ENCODE measurements at regions not wholly inside any gene's neighbourhood (a gene's known extent, or its start where the extent isn't known, plus 50 kb on each side); places are given as distances from the start of the nearest gene placed in this dataset.
"Not testable (repeated sequence)": the region's sequence is repeated elsewhere in the genome, so short reads cannot be mapped to it uniquely, and the experiment has no call there.

DNA sequence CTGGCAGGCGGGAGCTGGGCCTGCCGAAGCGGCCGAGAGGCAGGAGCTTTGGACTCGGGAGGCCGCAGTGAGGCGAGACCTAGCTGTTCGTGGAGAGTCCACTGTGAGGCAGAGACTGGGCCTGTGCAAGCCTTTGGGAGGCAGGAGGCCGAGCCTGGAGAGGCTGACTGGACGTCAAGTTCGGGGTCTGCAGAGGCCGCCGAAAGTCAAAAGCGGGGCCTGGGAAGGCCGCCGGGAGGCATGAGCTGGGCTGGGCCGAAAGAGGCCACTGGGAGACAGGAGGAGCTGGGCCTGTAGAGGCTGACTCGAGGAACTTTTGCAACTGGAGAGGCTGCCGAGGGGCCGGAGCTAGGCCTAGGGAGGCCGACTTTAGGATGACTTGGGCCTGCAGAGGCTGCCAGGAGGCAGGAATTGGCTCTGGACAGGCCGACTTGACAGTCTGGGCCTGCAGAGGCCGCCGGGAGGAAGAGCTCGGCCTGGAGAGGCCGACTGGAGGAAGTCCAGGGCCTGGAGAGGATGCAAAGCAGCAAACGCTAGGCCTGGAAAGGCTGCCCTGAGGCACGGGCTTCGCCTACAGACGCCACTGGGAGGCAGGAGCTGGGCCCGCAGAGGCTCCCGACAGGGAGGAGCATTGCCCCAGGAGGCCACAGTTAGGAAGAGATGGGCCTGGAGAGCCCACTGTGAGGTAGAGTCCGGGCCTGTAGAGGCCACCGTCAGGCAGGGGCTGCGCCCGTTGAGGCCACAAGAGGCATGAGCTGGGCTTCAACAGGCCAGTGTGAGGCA is 304.0 kb downstream of the ZNF479 start:
- CTCF ChIA-PET; H3K4me3 Mint-ChIP-seq; ATAC-seq (replicated peaks in 1 of 4); H3K27me3 ChIP-seq (replicated peaks in 1 of 2; ENCODE audit: control insufficient read depth in 2 of 2, extremely low read depth in 1 of 2, insufficient read depth in 2 of 2, low read length in 1 of 2); H3K27me3 Mint-ChIP-seq; POLR2A ChIA-PET; H3K9me3 Mint-ChIP-seq; H3K4me1 Mint-ChIP-seq; H3K9me3 ChIP-seq; H3K36me3 Mint-ChIP-seq; H3K27ac Mint-ChIP-seq; H3K4me3 ChIP-seq (ENCODE audit: control insufficient read depth in 1 of 2, extremely low read depth in 1 of 2, low read length in 1 of 2); DNase-seq; H3K4me1 ChIP-seq (ENCODE audit: control insufficient read depth in 1 of 2, extremely low read depth in 1 of 2, insufficient read depth in 2 of 2, low read length in 2 of 2); H3K36me3 ChIP-seq (ENCODE audit: control insufficient read depth in 2 of 2, extremely low read depth in 1 of 2, insufficient read depth in 1 of 2, low read length in 1 of 2); H3K27ac ChIP-seq (ENCODE audit: low read length): not testable (repeated sequence)
- WGBS (ENCODE audit: insufficient coverage) = 92% methylated on average over 26 of the region's 36 CpGs

DNA sequence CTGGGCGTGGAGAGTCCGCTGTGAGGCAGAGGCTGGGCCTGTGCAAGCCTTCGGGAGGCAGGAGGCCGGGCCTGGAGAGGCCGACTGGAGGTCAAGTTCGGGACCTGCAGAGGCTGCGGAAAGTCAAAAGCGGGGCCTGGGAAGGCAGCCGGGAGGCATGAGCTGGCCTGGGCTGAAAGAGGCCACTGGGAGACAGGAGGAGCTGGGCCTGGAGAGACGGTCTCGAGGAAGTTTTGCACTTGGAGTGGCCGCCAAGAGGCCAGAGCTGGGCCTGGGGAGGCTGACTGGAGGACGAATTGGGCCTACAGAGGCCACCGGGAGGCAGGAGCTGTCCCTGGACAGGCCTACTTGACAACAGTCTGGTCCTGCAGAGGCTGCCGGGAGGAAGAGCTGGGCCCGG is 304.7 kb downstream of the ZNF479 start:
- POLR2A ChIA-PET; H3K27me3 Mint-ChIP-seq; H3K4me1 Mint-ChIP-seq; H3K27ac ChIP-seq (ENCODE audit: low read length); H3K4me3 ChIP-seq (ENCODE audit: control insufficient read depth in 1 of 2, extremely low read depth in 1 of 2, low read length in 1 of 2); H3K9me3 Mint-ChIP-seq; H3K36me3 Mint-ChIP-seq; H3K36me3 ChIP-seq (ENCODE audit: control insufficient read depth in 2 of 2, extremely low read depth in 1 of 2, insufficient read depth in 1 of 2, low read length in 1 of 2); H3K27me3 ChIP-seq (replicated peaks in 1 of 2; ENCODE audit: control insufficient read depth in 2 of 2, extremely low read depth in 1 of 2, insufficient read depth in 2 of 2, low read length in 1 of 2); H3K27ac Mint-ChIP-seq; H3K4me3 Mint-ChIP-seq; ATAC-seq (replicated peaks in 1 of 4); H3K9me3 ChIP-seq; H3K4me1 ChIP-seq (ENCODE audit: control insufficient read depth in 1 of 2, extremely low read depth in 1 of 2, insufficient read depth in 2 of 2, low read length in 2 of 2); CTCF ChIA-PET; DNase-seq: not testable (repeated sequence)
- 73% methylated on average over 7 of the region's 16 CpGs for WGBS (ENCODE audit: insufficient coverage)

GRCh38 chr7:56826556-56826955 is 305.7 kb downstream of the ZNF479 start:
- H3K4me1 ChIP-seq (ENCODE audit: control insufficient read depth in 1 of 2, extremely low read depth in 1 of 2, insufficient read depth in 2 of 2, low read length in 2 of 2); DNase-seq; H3K27ac ChIP-seq (ENCODE audit: low read length); ATAC-seq (replicated peaks in 1 of 4); H3K36me3 ChIP-seq (ENCODE audit: control insufficient read depth in 2 of 2, extremely low read depth in 1 of 2, insufficient read depth in 1 of 2, low read length in 1 of 2); H3K36me3 Mint-ChIP-seq; H3K27ac Mint-ChIP-seq; POLR2A ChIA-PET; CTCF ChIA-PET; H3K9me3 ChIP-seq; H3K9me3 Mint-ChIP-seq; H3K4me1 Mint-ChIP-seq; H3K4me3 Mint-ChIP-seq; H3K27me3 Mint-ChIP-seq; H3K4me3 ChIP-seq (ENCODE audit: control insufficient read depth in 1 of 2, extremely low read depth in 1 of 2, low read length in 1 of 2); H3K27me3 ChIP-seq (replicated peaks in 1 of 2; ENCODE audit: control insufficient read depth in 2 of 2, extremely low read depth in 1 of 2, insufficient read depth in 2 of 2, low read length in 1 of 2): not testable (repeated sequence)
- WGBS (ENCODE audit: insufficient coverage) = 94% methylated on average over 6 of the region's 19 CpGs

DNA sequence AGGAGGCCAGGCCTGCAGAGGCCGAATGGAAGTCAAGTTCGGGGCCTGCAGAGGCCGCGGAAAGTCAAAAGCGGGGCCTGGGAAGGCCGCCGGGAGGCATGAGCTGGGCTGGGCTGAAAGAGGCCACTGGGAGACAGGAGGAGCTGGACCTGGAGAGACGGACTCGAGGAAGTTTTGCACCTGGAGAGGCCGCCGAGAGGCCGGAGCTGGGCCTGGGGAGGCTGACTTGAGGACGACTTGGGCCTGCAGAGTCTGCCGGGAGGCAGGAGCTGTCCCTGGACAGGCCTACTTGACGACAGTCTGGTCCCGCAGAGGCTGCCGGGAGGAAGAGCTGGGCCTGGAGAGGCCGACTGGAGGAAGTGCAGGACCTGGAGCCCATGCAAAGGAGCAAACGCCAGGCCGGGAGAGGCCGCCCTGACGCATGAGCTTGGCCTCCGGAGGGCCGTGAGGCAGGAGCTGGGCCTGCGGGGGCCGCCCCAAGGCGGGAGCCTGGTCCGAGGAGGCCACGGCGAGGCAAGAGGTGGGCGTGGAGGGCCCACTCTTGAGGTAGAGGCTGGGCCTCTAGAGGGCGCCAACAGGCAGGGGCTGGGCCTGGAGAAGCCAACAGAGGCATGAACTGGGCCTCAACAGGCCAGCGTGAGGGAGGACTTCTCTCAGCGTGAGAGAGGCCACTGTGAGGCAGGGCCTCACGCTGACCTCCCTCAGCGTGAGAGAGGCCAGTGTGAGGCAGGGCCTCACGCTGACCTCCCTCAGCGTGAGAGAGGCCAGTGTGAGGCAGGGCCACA is 306.3 kb downstream of the ZNF479 start:
- WGBS (ENCODE audit: insufficient coverage) = 98% methylated on average over 5 of the region's 38 CpGs
- CTCF ChIA-PET; H3K9me3 ChIP-seq; POLR2A ChIA-PET; H3K4me1 Mint-ChIP-seq; ATAC-seq (replicated peaks in 1 of 4); H3K27ac ChIP-seq (ENCODE audit: low read length); H3K4me3 Mint-ChIP-seq; DNase-seq; H3K27ac Mint-ChIP-seq; H3K36me3 ChIP-seq (ENCODE audit: control insufficient read depth in 2 of 2, extremely low read depth in 1 of 2, insufficient read depth in 1 of 2, low read length in 1 of 2); H3K4me1 ChIP-seq (ENCODE audit: control insufficient read depth in 1 of 2, extremely low read depth in 1 of 2, insufficient read depth in 2 of 2, low read length in 2 of 2); H3K9me3 Mint-ChIP-seq; H3K27me3 Mint-ChIP-seq; H3K27me3 ChIP-seq (replicated peaks in 1 of 2; ENCODE audit: control insufficient read depth in 2 of 2, extremely low read depth in 1 of 2, insufficient read depth in 2 of 2, low read length in 1 of 2); H3K36me3 Mint-ChIP-seq; H3K4me3 ChIP-seq (ENCODE audit: control insufficient read depth in 1 of 2, extremely low read depth in 1 of 2, low read length in 1 of 2): not testable (repeated sequence)

DNA sequence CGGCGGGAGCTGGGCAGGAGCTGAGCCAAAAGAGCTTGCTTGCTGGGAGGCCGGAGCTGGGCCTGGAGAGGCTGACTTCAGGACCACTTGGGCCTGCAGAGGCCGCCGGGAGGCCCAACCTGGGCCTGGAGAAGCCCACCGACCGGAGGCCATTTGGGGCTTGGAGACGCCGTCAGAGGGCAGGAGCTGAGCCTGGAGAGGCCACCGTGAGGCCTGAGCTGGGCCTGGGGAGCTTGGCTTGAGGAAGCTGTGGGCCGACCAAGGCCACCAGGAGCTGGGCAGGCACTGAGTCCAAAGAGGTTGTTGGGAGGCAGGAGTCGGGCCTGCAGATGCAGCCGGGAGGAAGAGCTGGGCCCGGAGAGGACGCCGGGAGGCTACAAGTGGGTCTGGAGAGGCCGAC is 307.1 kb downstream of the ZNF479 start:
- CTCF ChIA-PET; H3K27me3 Mint-ChIP-seq; H3K4me3 Mint-ChIP-seq; H3K9me3 ChIP-seq; H3K27ac ChIP-seq (ENCODE audit: low read length); H3K4me1 Mint-ChIP-seq; H3K4me3 ChIP-seq (ENCODE audit: control insufficient read depth in 1 of 2, extremely low read depth in 1 of 2, low read length in 1 of 2); DNase-seq; ATAC-seq (replicated peaks in 1 of 4); H3K4me1 ChIP-seq (ENCODE audit: control insufficient read depth in 1 of 2, extremely low read depth in 1 of 2, insufficient read depth in 2 of 2, low read length in 2 of 2); POLR2A ChIA-PET; H3K36me3 ChIP-seq (ENCODE audit: control insufficient read depth in 2 of 2, extremely low read depth in 1 of 2, insufficient read depth in 1 of 2, low read length in 1 of 2); H3K27ac Mint-ChIP-seq; H3K27me3 ChIP-seq (replicated peaks in 1 of 2; ENCODE audit: control insufficient read depth in 2 of 2, extremely low read depth in 1 of 2, insufficient read depth in 2 of 2, low read length in 1 of 2); H3K36me3 Mint-ChIP-seq; H3K9me3 Mint-ChIP-seq: not testable (repeated sequence)
- no CpG with 5 or more reads among the region's 17 CpGs for WGBS (ENCODE audit: insufficient coverage)

- CTCF ChIA-PET; H3K9me3 ChIP-seq; H3K27me3 Mint-ChIP-seq; H3K27ac Mint-ChIP-seq; H3K4me1 ChIP-seq (ENCODE audit: control insufficient read depth in 1 of 2, extremely low read depth in 1 of 2, insufficient read depth in 2 of 2, low read length in 2 of 2); H3K36me3 ChIP-seq (ENCODE audit: control insufficient read depth in 2 of 2, extremely low read depth in 1 of 2, insufficient read depth in 1 of 2, low read length in 1 of 2); H3K4me1 Mint-ChIP-seq; H3K27me3 ChIP-seq (replicated peaks in 1 of 2; ENCODE audit: control insufficient read depth in 2 of 2, extremely low read depth in 1 of 2, insufficient read depth in 2 of 2, low read length in 1 of 2); H3K4me3 Mint-ChIP-seq; H3K27ac ChIP-seq (ENCODE audit: low read length); H3K9me3 Mint-ChIP-seq; DNase-seq; H3K4me3 ChIP-seq (ENCODE audit: control insufficient read depth in 1 of 2, extremely low read depth in 1 of 2, low read length in 1 of 2); POLR2A ChIA-PET; H3K36me3 Mint-ChIP-seq; ATAC-seq (replicated peaks in 1 of 4): not testable (repeated sequence)
- WGBS (ENCODE audit: insufficient coverage) = 100% methylated on average over 1 of the region's 44 CpGs
These were observed 308.2 kb downstream of the ZNF479 start for GRCh38 chr7:56823872-56824635.
